Naive B cell (primary cell): ENCODE measurements at regions not wholly inside any gene's neighbourhood (a gene's known extent, or its start where the extent isn't known, plus 50 kb on each side); places are given as distances from the start of the nearest gene placed in this dataset.

ENCODE experiments used
- ATAC-seq, 2 donors: fragments of 150-1000 bp; cut with Tn5 transposase; 2 replicates each; pipeline ENCODE4 v1.10.0; 2021; ENCODE audit warnings: low read depth in 2 of 2, mild to moderate bottlenecking in 2 of 2, moderate library complexity in 2 of 2
- DNase-seq: peaks from one replicate; pipeline ENCODE4 v3.0.0; 2022
- H3K27ac Mint-ChIP-seq, 6 donors: one replicate each; pipeline ENCODE4 v1.8.0; 2020 to 2022; ENCODE audit warnings: mild to moderate bottlenecking in 6 of 6, mixed read lengths in 6 of 6, moderate library complexity in 5 of 6, inconsistent platforms in 2 of 6
- H3K27me3 Mint-ChIP-seq, 3 donors: one replicate each; pipeline ENCODE4 v1.8.0; 2021 to 2022; ENCODE audit warnings: mixed read lengths in 3 of 3, mild to moderate bottlenecking in 1 of 3
- H3K36me3 Mint-ChIP-seq, 2 donors: one replicate each; pipeline ENCODE4 v1.8.0; 2020 to 2022; ENCODE audit warnings: mixed read lengths in 2 of 2, inconsistent platforms in 1 of 2, mild to moderate bottlenecking in 1 of 2
- H3K4me1 Mint-ChIP-seq, 3 donors: one replicate each; pipeline ENCODE4 v1.8.0; 2020 to 2022; ENCODE audit warnings: mixed read lengths in 3 of 3, inconsistent platforms in 1 of 3, mild to moderate bottlenecking in 1 of 3, moderate library complexity in 1 of 3
- H3K4me3 Mint-ChIP-seq, 8 donors: one replicate each; pipeline ENCODE4 v1.8.0; 2020 to 2022; ENCODE audit warnings: mild to moderate bottlenecking in 8 of 8, mixed read lengths in 8 of 8, moderate library complexity in 8 of 8, inconsistent platforms in 2 of 8
- H3K9me3 Mint-ChIP-seq, 7 donors: one replicate each; pipeline ENCODE4 v1.8.0; 2020 to 2022; ENCODE audit warnings: mixed read lengths in 7 of 7, mild to moderate bottlenecking in 5 of 7, inconsistent platforms in 2 of 7, moderate library complexity in 1 of 7

DNA sequence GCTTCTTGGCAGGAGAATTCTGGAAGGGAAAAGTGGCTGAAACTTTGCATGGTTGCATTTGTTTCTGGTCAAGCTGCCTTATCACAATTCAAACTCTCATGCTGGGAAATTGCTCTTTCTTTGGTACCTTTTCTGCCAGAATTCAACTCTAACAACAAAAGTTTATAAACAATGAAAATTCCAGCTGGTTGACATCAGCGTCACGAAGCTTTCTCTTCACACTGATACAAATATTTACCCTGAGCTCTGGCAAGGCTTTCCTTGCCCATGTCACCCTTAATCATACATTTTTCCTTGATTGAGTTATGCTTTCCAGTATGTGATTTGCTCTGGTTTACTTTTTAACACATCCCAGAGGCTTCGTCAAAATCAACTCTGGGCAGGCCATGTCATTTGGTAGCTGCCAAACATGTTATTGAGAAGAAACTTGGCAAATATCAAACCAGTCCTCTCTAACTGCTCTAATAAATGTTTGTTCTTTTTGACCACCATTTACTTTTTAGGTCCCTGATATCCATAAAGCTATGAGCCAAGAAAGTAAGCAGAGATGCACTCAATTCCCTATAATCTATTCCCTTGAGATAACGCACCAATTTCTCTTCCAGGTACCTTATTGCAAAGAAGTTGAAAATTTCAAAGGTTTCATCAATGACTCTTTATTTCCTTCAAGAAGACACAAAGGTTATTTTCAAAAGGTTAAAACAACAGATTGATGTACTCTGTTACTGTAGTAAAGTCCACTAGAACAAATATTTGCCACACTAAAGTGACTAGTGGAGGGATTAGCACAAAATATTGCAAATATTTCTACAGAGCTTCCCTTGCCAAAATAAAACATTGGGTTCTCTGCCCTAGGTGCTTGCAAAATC, 1241.1 kb upstream of the ZEB2 start:
- Mint-ChIP-seq H3K9me3 (no peaks in the 10 kb centered on the region), H3K27me3 (peaks cover 0 to 4% (median 0%) of the 10 kb centered on the region in 3 donors), H3K4me1 (no peaks in the 10 kb centered on the region), H3K27ac (no peak overlapping the region), H3K4me3 (no peak overlapping the region), H3K36me3 (no peaks in the 10 kb centered on the region)
- ATAC-seq (no peak), DNase-seq (no peak)

DNA sequence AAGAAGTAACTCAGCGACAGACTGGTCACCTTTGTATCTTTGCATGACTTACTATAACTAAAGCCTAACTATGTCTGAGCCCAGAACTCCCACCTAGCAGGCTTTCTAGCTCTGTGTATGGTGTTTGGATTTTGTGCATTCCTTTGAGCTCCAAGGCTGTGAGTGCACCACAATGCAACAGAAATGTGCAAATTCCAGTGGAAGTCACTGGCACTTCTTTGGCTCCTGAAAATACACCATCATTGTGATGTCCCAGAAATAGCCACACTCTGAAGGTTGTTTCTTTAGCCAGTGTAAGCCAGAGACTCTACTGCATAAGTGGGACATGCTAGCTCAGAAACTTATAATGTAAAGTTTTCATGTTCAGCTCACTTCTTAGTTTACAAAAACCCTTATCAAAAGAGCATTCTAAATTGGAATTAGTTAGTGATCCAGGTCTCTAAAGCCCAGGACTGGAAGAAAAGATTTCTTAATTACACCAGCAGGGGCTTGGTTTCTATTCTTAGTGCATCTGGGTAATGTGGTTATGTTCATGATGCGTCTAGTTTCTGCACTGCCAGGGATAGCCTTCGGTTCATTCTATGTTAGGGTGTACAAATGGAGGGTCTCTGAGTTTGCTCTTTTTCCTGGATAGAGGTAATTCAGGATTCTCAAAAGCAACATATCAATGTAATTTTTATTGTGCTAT, 1239.5 kb upstream of the ZEB2 start:
- H3K27ac Mint-ChIP-seq = no peak overlapping the region
- H3K4me3 Mint-ChIP-seq = no peak overlapping the region
- no peaks in the 10 kb centered on the region for H3K27me3 Mint-ChIP-seq
- H3K9me3 Mint-ChIP-seq = no peaks in the 10 kb centered on the region
- no peaks in the 10 kb centered on the region for H3K36me3 Mint-ChIP-seq
- no peak for DNase-seq
- ATAC-seq = no peak
- no peaks in the 10 kb centered on the region for H3K4me1 Mint-ChIP-seq

- Mint-ChIP-seq H3K27me3 (no peaks in the 10 kb centered on the region), H3K4me1 (no peaks in the 10 kb centered on the region), H3K36me3 (no peaks in the 10 kb centered on the region), H3K4me3 (no peak overlapping the region), H3K9me3 (no peaks in the 10 kb centered on the region), H3K27ac (no peak overlapping the region)
- ATAC-seq (no peak), DNase-seq (no peak)
These were observed 1237.8 kb upstream of the ZEB2 start for GRCh38 chr2:145757503-145758246.

DNA sequence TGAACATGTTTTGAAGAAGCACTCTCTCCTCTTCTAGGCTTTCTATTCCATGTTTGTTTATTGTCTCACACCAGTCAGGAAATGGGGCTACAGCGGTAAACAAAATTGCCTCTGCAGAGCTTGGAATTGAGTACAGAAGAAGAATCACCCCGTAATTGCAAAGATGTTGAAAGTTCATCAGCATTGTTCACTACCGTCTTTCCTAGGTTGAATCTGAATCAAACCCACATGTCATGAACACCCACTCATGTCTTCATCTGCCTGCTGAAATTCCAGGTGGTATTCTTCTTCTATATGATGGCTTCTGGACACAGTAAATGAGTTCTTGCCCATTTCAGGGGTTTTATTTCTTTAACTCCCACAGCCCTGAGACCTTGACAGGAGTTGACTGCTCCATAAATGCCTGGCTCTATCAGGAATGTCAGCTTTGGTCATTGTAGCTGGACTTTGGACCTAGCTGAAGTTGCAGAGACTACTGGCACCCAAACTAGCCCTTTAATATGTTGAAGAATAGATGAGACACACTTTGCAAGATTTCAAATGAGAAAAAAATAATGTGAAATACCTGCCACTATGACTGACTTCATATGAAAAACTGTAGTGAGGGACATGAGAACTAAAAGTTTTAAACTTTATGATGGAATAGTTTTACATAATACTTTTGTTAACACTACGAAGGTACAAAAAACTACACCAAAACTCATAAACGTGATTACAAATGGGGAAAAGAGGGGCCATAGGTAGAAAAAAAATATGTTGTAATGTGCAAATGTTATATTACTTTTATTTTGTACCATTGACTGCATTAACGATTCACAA, 1235.3 kb upstream of the ZEB2 start:
- Mint-ChIP-seq H3K27ac (peak overlapping the region in 1 of 6 donors; percentile 19), H3K27me3 (no peaks in the 10 kb centered on the region), H3K4me3 (peak overlapping the region in 1 of 8 donors; percentile 54), H3K4me1 (peaks cover 19 to 24% (median 23%) of the 10 kb centered on the region in 3 donors), H3K9me3 (no peaks in the 10 kb centered on the region), H3K36me3 (no peaks in the 10 kb centered on the region)
- ATAC-seq (no peak), DNase-seq (no peak)

GRCh38 chr2:145753966-145754365, 1234.0 kb upstream of the ZEB2 start:
- Mint-ChIP-seq H3K36me3 (no peaks in the 10 kb centered on the region), H3K4me1 (peaks cover 20 to 33% (median 23%) of the 10 kb centered on the region in 3 donors), H3K9me3 (no peaks in the 10 kb centered on the region), H3K27ac (no peak overlapping the region), H3K27me3 (no peaks in the 10 kb centered on the region), H3K4me3 (no peak overlapping the region)
- ATAC-seq = no peak
- no peak for DNase-seq

GRCh38 chr2:145753041-145753608, 1233.2 kb upstream of the ZEB2 start:
- ATAC-seq (no peak), DNase-seq (no peak)
- Mint-ChIP-seq H3K4me3 (no peak overlapping the region), H3K4me1 (peaks cover 23 to 36% (median 24%) of the 10 kb centered on the region in 3 donors), H3K27ac (no peak overlapping the region), H3K9me3 (no peaks in the 10 kb centered on the region), H3K27me3 (no peaks in the 10 kb centered on the region), H3K36me3 (no peaks in the 10 kb centered on the region)

DNA sequence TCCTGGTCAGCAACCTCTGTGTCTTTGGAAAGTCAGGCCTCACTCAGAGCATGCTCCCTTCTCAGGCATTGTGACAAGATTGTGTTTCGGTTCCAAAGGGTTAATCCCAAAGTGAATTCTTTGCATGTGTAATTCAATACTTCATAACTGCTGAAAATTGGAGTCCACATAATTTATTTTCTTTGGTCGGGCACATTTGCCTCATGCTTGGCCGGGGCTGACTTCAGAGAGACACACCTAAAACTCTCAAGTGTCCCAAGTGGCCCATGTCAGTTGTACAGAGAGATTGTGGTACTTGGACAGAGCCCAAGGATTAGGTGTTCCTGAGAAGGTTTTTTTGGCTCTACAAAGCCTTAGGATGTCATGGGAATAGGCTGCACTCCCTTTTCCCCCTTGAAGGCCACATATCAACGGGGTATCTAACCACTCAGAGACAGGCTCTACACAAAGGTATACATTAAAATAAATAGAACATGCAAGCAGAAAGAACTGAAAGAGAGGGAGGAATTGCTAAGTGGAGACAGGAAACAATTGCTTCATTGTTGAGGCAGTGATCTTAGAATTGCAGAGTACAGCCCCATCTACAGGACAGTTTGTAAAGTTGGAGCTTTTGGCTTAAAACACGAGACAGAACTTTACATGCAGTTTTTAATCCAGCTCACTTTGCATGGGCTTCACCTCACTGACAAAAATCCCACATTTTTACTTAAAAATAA, 1232.3 kb upstream of the ZEB2 start:
- Mint-ChIP-seq H3K36me3 (no peaks in the 10 kb centered on the region), H3K27ac (peak overlapping the region in 5 of 6 donors; percentile 0 to 85 (median 62)), H3K4me1 (peaks cover 23 to 36% (median 24%) of the 10 kb centered on the region in 3 donors), H3K4me3 (peak overlapping the region in 6 of 8 donors; percentile 44 to 61 (median 54)), H3K27me3 (no peaks in the 10 kb centered on the region), H3K9me3 (peaks cover 0 to 3% (median 0%) of the 10 kb centered on the region in 7 donors)
- DNase-seq = peak; percentile 50
- ATAC-seq = peak; percentile 39 to 47

DNA sequence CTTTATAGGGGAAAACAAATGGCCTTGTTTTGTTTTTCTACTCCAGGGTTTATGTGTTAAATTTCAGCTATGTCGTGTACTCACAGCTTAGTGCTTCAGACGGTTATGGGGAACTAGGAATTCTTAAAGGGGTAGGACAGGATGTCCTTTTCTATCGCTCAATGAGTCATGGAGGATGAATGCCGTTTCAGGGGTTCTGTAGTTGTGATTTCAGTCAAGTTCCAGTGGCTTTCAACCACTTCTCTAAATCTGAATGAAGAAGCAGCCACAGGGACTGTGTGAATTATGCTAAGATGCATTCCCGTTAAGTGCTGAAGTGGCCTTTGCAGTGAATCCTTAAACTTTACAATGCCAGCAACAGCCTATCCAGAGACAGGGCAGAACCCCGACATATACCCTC, 1231.7 kb upstream of the ZEB2 start:
- DNase-seq (peak; percentile 60), ATAC-seq (peak; percentile 85 to 92)
- Mint-ChIP-seq H3K4me3 (peak overlapping the region in 7 of 8 donors; percentile 9 to 59 (median 50)), H3K36me3 (no peaks in the 10 kb centered on the region), H3K4me1 (peaks cover 23 to 36% (median 24%) of the 10 kb centered on the region in 3 donors), H3K27me3 (no peaks in the 10 kb centered on the region), H3K27ac (peak overlapping the region; percentile 0 to 85 (median 44)), H3K9me3 (peaks cover 0 to 3% (median 0%) of the 10 kb centered on the region in 7 donors)

DNA sequence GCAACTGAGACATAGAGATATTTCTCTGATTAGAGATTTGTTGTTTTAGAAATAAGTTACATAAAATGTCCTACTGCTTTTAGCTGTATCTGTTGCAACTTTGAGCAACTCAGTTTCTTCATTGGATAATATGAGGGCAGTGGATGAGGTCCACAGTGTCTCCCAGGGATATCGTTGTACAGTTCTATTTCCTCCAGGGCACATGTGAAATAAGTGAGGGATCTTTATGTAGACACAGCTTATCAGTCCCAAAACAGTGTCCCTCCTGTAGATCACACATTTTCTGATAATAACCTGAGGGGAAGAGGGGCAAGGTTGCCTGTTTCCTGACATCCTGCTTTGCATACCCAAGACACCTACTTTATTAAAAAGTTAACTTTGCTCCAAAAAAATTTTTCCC, 1231.2 kb upstream of the ZEB2 start:
- no peak for ATAC-seq
- DNase-seq = no peak
- H3K4me3 Mint-ChIP-seq = peak overlapping the region in 7 of 8 donors; percentile 2 to 59 (median 31)
- H3K27me3 Mint-ChIP-seq = no peaks in the 10 kb centered on the region
- peaks cover 0 to 3% (median 0%) of the 10 kb centered on the region in 7 donors for H3K9me3 Mint-ChIP-seq
- peak overlapping the region in 5 of 6 donors; percentile 0 to 44 (median 5) for H3K27ac Mint-ChIP-seq
- peaks cover 23 to 39% (median 28%) of the 10 kb centered on the region in 3 donors for H3K4me1 Mint-ChIP-seq
- H3K36me3 Mint-ChIP-seq = no peaks in the 10 kb centered on the region

DNA sequence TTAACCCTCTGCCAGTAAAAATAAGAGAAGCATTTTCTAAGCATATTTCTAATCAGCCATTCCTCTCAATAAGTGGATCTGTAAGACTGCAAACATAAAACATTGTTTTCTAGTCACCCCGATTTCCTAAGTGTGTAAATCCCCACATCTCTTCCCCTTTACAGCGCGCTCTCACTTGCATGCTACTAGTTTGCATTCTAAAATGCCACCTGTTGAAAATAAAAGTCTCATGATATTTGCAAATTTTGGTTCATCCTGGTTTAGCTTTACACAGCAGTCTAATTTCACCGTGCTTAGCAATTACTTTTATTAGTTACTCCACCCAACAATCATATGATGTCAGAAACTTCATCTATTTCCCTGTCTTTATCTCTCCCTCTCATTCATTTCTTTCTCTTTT, 1230.7 kb upstream of the ZEB2 start:
- ATAC-seq (peak; percentile 8 to 29), DNase-seq (no peak)
- no peaks in the 10 kb centered on the region for H3K27me3 Mint-ChIP-seq
- H3K4me1 Mint-ChIP-seq = peaks cover 23 to 40% (median 28%) of the 10 kb centered on the region in 3 donors
- peak overlapping the region in 5 of 8 donors; percentile 1 to 50 (median 20) for H3K4me3 Mint-ChIP-seq
- peak overlapping the region in 5 of 6 donors; percentile 0 to 73 (median 4) for H3K27ac Mint-ChIP-seq
- peaks cover 0 to 3% (median 0%) of the 10 kb centered on the region in 7 donors for H3K9me3 Mint-ChIP-seq
- H3K36me3 Mint-ChIP-seq = no peaks in the 10 kb centered on the region

- Mint-ChIP-seq H3K36me3 (no peaks in the 10 kb centered on the region), H3K27ac (peak overlapping the region in 2 of 6 donors; percentile 0 to 73), H3K4me3 (peak overlapping the region in 2 of 8 donors; percentile 22 to 50), H3K4me1 (peaks cover 24 to 40% (median 28%) of the 10 kb centered on the region in 3 donors), H3K27me3 (no peaks in the 10 kb centered on the region), H3K9me3 (peaks cover 0 to 3% (median 0%) of the 10 kb centered on the region in 7 donors)
- ATAC-seq (no peak), DNase-seq (no peak)
These were observed 1230.2 kb upstream of the ZEB2 start for GRCh38 chr2:145750144-145750543.

DNA sequence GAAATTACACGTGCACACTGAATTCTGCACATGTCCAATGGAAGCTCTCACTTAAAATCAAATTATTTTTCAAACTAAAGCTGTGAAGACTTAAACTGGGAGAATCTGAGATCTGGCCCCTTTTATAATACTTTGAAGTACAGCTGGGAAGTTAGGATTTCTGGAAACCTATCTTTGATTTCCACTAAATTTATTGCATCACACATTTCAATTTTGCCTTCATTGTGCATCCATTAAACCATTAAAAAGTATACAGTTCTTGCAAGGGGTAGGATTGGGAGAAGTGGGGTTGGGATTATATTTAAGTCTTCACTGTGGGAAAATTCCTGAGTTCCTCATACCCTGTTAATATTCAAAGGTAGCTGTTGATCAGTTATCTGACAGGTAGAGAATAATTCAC, 1229.6 kb upstream of the ZEB2 start:
- ATAC-seq (no peak), DNase-seq (no peak)
- H3K27ac Mint-ChIP-seq = peak overlapping the region in 2 of 6 donors; percentile 8 to 31
- peaks cover 0 to 3% (median 0%) of the 10 kb centered on the region in 7 donors for H3K9me3 Mint-ChIP-seq
- no peaks in the 10 kb centered on the region for H3K27me3 Mint-ChIP-seq
- peak overlapping the region in 1 of 8 donors; percentile 5 for H3K4me3 Mint-ChIP-seq
- H3K36me3 Mint-ChIP-seq = no peaks in the 10 kb centered on the region
- peaks cover 30 to 44% (median 34%) of the 10 kb centered on the region in 3 donors for H3K4me1 Mint-ChIP-seq
